ENCODE measurements at regions not wholly inside any gene's neighbourhood (a gene's known extent, or its start where the extent isn't known, plus 50 kb on each side); places are given as distances from the start of the nearest gene placed in this dataset.

GRCh38 chr22:18731075-18731666, 119.5 kb upstream of the RIMBP3 start:
- DNase-seq (ENCODE audit: low spot score): no peak

GRCh38 chr22:18730410-18730809, 118.7 kb upstream of the RIMBP3 start:
- peak; percentile 89 for DNase-seq (ENCODE audit: low spot score)
